Nephron progenitor cell (in vitro differentiated cells): ENCODE measurements at regions not wholly inside any gene's neighbourhood (a gene's known extent, or its start where the extent isn't known, plus 50 kb on each side); places are given as distances from the start of the nearest gene placed in this dataset.

Experiments used
- DNase-seq: peaks from one replicate; pipeline ENCODE4 v3.0.0; 2021
- H3K27ac Mint-ChIP-seq: 2 replicates; pipeline ENCODE4 v1.8.0; 2021; ENCODE audit warnings: mild to moderate bottlenecking, moderate library complexity, mixed read lengths
- H3K27me3 Mint-ChIP-seq: 2 replicates; pipeline ENCODE4 v1.8.0; 2021; ENCODE audit warnings: mild to moderate bottlenecking, low read depth, mixed read lengths; ENCODE audit not compliant: poor library complexity
- H3K36me3 Mint-ChIP-seq: 2 replicates; pipeline ENCODE4 v1.8.0; 2021; ENCODE audit warnings: low read depth, mixed read lengths
- H3K4me1 Mint-ChIP-seq: 2 replicates; pipeline ENCODE4 v1.8.0; 2021; ENCODE audit warnings: mixed read lengths
- H3K4me3 Mint-ChIP-seq: 2 replicates; pipeline ENCODE4 v1.8.0; 2021; ENCODE audit warnings: mild to moderate bottlenecking, moderate library complexity, mixed read lengths
- H3K9me3 Mint-ChIP-seq: 2 replicates; pipeline ENCODE4 v1.8.0; 2021; ENCODE audit warnings: mild to moderate bottlenecking, moderate library complexity, mixed read lengths
- CTCF ChIP-seq: fragments of 200-600 bp; sonication (generic); IDR thresholded peaks from 2 replicates; pipeline ENCODE4 v1.5.0; 2021; ENCODE audit warnings: antibody characterized with exemption

GRCh38 chr1:168989985-168990384 is 116.5 kb upstream of the ATP1B1 start:
- H3K4me3 Mint-ChIP-seq = no peak overlapping the region
- H3K36me3 Mint-ChIP-seq = no peaks in the 10 kb centered on the region
- H3K27ac Mint-ChIP-seq = no peak overlapping the region
- peaks cover 23% of the 10 kb centered on the region for H3K9me3 Mint-ChIP-seq
- no peak for DNase-seq
- peaks cover 4% of the 10 kb centered on the region for H3K27me3 Mint-ChIP-seq
- TF ChIP-seq CTCF = no peak
- H3K4me1 Mint-ChIP-seq = no peaks in the 10 kb centered on the region

GRCh38 chr1:168991667-168992475 is 114.6 kb upstream of the ATP1B1 start:
- Mint-ChIP-seq H3K4me3 (no peak overlapping the region), H3K36me3 (no peaks in the 10 kb centered on the region), H3K9me3 (peaks cover 40% of the 10 kb centered on the region), H3K27ac (no peak overlapping the region), H3K4me1 (no peaks in the 10 kb centered on the region), H3K27me3 (peaks cover 4% of the 10 kb centered on the region)
- no peak for DNase-seq
- TF ChIP-seq CTCF = no peak

- H3K27me3 Mint-ChIP-seq = no peaks in the 10 kb centered on the region
- no peak for TF ChIP-seq CTCF
- no peaks in the 10 kb centered on the region for H3K36me3 Mint-ChIP-seq
- no peak for DNase-seq
- no peak overlapping the region for H3K27ac Mint-ChIP-seq
- peaks cover 13% of the 10 kb centered on the region for H3K9me3 Mint-ChIP-seq
- H3K4me1 Mint-ChIP-seq = no peaks in the 10 kb centered on the region
- H3K4me3 Mint-ChIP-seq = no peak overlapping the region
Measured at GRCh38 chr1:169001353-169001752, 105.1 kb upstream of the ATP1B1 start.

DNA sequence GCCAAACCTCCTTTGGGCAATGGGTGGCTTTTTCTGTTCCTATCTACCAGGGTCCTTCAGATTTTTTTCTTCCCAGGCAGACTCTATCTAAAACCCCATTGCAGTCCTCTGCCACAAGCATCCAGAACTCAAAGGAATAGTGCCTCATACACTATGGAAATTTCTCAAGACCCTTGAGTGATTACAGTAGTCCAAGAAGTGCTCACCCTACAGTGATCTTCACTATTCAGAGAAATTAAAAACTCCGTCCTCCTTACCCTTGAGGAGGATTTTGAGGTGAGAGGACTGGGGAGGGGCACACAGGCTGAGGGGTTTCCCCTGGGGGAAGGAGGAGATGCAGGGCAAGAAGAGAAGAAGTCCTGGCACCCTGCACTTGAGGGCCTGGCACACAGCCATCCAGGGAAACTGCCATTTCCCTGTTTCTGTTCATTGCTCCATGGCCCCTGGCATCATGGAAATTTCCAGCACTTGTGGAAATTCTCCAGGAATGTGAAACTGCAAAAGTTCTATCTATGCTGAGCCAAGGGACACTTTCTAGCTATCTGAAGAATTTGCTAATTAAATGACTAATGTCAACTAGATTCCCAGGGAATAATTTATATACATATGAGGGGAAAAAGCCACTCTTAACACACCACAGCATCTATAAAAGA is 102.5 kb upstream of the ATP1B1 start:
- Mint-ChIP-seq H3K4me3 (no peak overlapping the region), H3K27ac (no peak overlapping the region), H3K4me1 (no peaks in the 10 kb centered on the region), H3K27me3 (no peaks in the 10 kb centered on the region), H3K9me3 (no peaks in the 10 kb centered on the region), H3K36me3 (no peaks in the 10 kb centered on the region)
- no peak for TF ChIP-seq CTCF
- DNase-seq = no peak

- DNase-seq = no peak
- H3K9me3 Mint-ChIP-seq = no peaks in the 10 kb centered on the region
- H3K27ac Mint-ChIP-seq = no peak overlapping the region
- peaks cover 2% of the 10 kb centered on the region for H3K4me1 Mint-ChIP-seq
- no peak overlapping the region for H3K4me3 Mint-ChIP-seq
- TF ChIP-seq CTCF = no peak
- H3K27me3 Mint-ChIP-seq = no peaks in the 10 kb centered on the region
- H3K36me3 Mint-ChIP-seq = no peaks in the 10 kb centered on the region
Measured at GRCh38 chr1:169005776-169006175, 100.7 kb upstream of the ATP1B1 start.
